ENCODE measurements at regions not wholly inside any gene's neighbourhood (a gene's known extent, or its start where the extent isn't known, plus 50 kb on each side); places are given as distances from the start of the nearest gene placed in this dataset.

DNA sequence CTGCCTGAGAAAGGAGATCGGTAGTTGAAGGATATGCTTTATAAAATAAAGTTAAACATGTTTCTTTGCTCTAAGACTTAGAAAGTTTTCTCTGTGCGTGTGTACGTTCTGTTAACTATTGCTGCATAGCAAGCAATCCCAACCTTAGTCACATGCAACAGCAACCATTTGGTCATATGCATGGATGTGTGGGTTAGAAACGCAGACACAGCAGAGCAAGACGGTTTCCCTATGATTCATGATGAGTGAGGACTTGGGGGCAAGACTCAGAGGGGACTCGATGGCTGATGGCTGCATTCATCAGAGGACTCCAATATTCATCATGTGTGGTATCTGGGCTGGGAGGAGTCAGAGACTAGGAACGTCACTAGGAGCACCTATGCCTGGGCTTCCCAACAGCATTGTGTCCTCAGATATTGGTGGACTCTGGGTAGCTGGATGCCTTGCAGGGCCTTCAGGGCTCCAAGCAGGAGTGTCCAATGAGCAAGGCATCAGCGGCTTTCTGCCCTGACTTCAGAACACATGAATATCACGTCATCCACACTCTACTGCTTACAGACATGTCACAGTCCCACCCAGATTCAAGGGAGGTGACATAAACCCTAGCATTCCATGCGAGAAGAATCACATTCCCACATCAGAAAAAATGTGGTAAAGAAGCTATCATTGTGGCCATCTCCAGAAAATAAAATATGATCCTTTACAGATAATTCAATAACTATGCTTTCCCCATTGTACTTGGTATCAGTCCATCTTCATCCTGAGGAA is 731.2 kb downstream of the TNS3 start:
- TF ChIP-seq, protein P1, sequence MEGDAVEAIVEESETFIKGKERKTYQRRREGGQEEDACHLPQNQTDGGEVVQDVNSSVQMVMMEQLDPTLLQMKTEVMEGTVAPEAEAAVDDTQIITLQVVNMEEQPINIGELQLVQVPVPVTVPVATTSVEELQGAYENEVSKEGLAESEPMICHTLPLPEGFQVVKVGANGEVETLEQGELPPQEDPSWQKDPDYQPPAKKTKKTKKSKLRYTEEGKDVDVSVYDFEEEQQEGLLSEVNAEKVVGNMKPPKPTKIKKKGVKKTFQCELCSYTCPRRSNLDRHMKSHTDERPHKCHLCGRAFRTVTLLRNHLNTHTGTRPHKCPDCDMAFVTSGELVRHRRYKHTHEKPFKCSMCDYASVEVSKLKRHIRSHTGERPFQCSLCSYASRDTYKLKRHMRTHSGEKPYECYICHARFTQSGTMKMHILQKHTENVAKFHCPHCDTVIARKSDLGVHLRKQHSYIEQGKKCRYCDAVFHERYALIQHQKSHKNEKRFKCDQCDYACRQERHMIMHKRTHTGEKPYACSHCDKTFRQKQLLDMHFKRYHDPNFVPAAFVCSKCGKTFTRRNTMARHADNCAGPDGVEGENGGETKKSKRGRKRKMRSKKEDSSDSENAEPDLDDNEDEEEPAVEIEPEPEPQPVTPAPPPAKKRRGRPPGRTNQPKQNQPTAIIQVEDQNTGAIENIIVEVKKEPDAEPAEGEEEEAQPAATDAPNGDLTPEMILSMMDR (IDR thresholded peaks at IDR 0.05) = no peak
- no peak for TF ChIP-seq POLR2A (IDR thresholded peaks at IDR 0.05)
